ENCODE measurements at regions not wholly inside any gene's neighbourhood (a gene's known extent, or its start where the extent isn't known, plus 50 kb on each side); places are given as distances from the start of the nearest gene placed in this dataset.

GRCh38 chr17:33504571-33504970 is 211.5 kb upstream of the ASIC2 start:
- no peak for TF ChIP-seq CTCF (IDR thresholded peaks at IDR 0.05; ENCODE audit: low read depth, low read length)
- no peak for TF ChIP-seq EZH2phosphoT487 (IDR thresholded peaks at IDR 0.05; ENCODE audit: low read depth)
- Histone ChIP-seq H3K27me3 (ENCODE audit: low read depth, low read length) (peaks cover 23% of the 10 kb centered on the region), H2AFZ (ENCODE audit: low read depth, low read length) (no peak overlapping the region), H3K4me3 (ENCODE audit: low read length) (no peak overlapping the region), H3K9me3 (ENCODE audit: insufficient read depth, low read length) (no peaks in the 10 kb centered on the region), H3K9ac (ENCODE audit: low read length) (no peak overlapping the region), H4K20me1 (ENCODE audit: insufficient read depth, low read length) (no peaks in the 10 kb centered on the region), H3K27ac (ENCODE audit: low read length) (no peak overlapping the region), H3K4me2 (ENCODE audit: low read length) (no peak overlapping the region), H3K79me2 (ENCODE audit: low read length) (no peaks in the 10 kb centered on the region), H3K36me3 (replicated peaks; ENCODE audit: low read depth, low read length) (no peaks in the 10 kb centered on the region), H3K4me1 (ENCODE audit: low read length) (no peaks in the 10 kb centered on the region)

GRCh38 chr17:33506889-33507650 is 214.0 kb upstream of the ASIC2 start:
- H3K9ac ChIP-seq (ENCODE audit: low read length), result no peak overlapping the region
- H3K9me3 ChIP-seq (ENCODE audit: insufficient read depth, low read length), result no peaks in the 10 kb centered on the region
- no peaks in the 10 kb centered on the region for H4K20me1 ChIP-seq (ENCODE audit: insufficient read depth, low read length)
- no peaks in the 10 kb centered on the region for H3K4me1 ChIP-seq (ENCODE audit: low read length)
- H3K79me2 ChIP-seq (ENCODE audit: low read length), result no peaks in the 10 kb centered on the region
- H3K4me2 ChIP-seq (ENCODE audit: low read length), result no peak overlapping the region
- peaks cover 23% of the 10 kb centered on the region for H3K27me3 ChIP-seq (ENCODE audit: low read depth, low read length)
- no peak overlapping the region for H3K4me3 ChIP-seq (ENCODE audit: low read length)
- TF ChIP-seq EZH2phosphoT487 (IDR thresholded peaks at IDR 0.05; ENCODE audit: low read depth) (no peak), CTCF (IDR thresholded peaks at IDR 0.05; ENCODE audit: low read depth, low read length) (no peak)
- no peak overlapping the region for H2AFZ ChIP-seq (ENCODE audit: low read depth, low read length)
- H3K27ac ChIP-seq (ENCODE audit: low read length), result no peak overlapping the region
- H3K36me3 ChIP-seq (replicated peaks; ENCODE audit: low read depth, low read length), result no peaks in the 10 kb centered on the region

- peaks cover 13% of the 10 kb centered on the region for H3K27me3 ChIP-seq (ENCODE audit: low read depth, low read length)
- no peak overlapping the region for H3K4me2 ChIP-seq (ENCODE audit: low read length)
- no peaks in the 10 kb centered on the region for H3K36me3 ChIP-seq (replicated peaks; ENCODE audit: low read depth, low read length)
- H2AFZ ChIP-seq (ENCODE audit: low read depth, low read length), result no peak overlapping the region
- no peaks in the 10 kb centered on the region for H3K4me1 ChIP-seq (ENCODE audit: low read length)
- H3K9ac ChIP-seq (ENCODE audit: low read length), result no peak overlapping the region
- no peaks in the 10 kb centered on the region for H3K79me2 ChIP-seq (ENCODE audit: low read length)
- no peaks in the 10 kb centered on the region for H3K9me3 ChIP-seq (ENCODE audit: insufficient read depth, low read length)
- no peaks in the 10 kb centered on the region for H4K20me1 ChIP-seq (ENCODE audit: insufficient read depth, low read length)
- no peak overlapping the region for H3K4me3 ChIP-seq (ENCODE audit: low read length)
- TF ChIP-seq EZH2phosphoT487 (IDR thresholded peaks at IDR 0.05; ENCODE audit: low read depth), result no peak
- TF ChIP-seq CTCF (IDR thresholded peaks at IDR 0.05; ENCODE audit: low read depth, low read length), result no peak
- no peak overlapping the region for H3K27ac ChIP-seq (ENCODE audit: low read length)
These were observed 215.1 kb upstream of the ASIC2 start for GRCh38 chr17:33508215-33508614.

- H4K20me1 ChIP-seq (ENCODE audit: insufficient read depth, low read length), result no peaks in the 10 kb centered on the region
- no peak overlapping the region for H3K4me3 ChIP-seq (ENCODE audit: low read length)
- no peaks in the 10 kb centered on the region for H3K36me3 ChIP-seq (replicated peaks; ENCODE audit: low read depth, low read length)
- no peaks in the 10 kb centered on the region for H3K79me2 ChIP-seq (ENCODE audit: low read length)
- H3K9ac ChIP-seq (ENCODE audit: low read length), result no peak overlapping the region
- no peaks in the 10 kb centered on the region for H3K4me1 ChIP-seq (ENCODE audit: low read length)
- no peaks in the 10 kb centered on the region for H3K9me3 ChIP-seq (ENCODE audit: insufficient read depth, low read length)
- H3K4me2 ChIP-seq (ENCODE audit: low read length), result no peak overlapping the region
- no peak overlapping the region for H3K27ac ChIP-seq (ENCODE audit: low read length)
- H3K27me3 ChIP-seq (ENCODE audit: low read depth, low read length), result peaks cover 6% of the 10 kb centered on the region; the same call in 1 of the 2 replicates
- no peak overlapping the region for H2AFZ ChIP-seq (ENCODE audit: low read depth, low read length)
- TF ChIP-seq EZH2phosphoT487 (IDR thresholded peaks at IDR 0.05; ENCODE audit: low read depth), result no peak
- no peak for TF ChIP-seq CTCF (IDR thresholded peaks at IDR 0.05; ENCODE audit: low read depth, low read length)
These were observed 216.2 kb upstream of the ASIC2 start for GRCh38 chr17:33509331-33509730.

Measured in OCI-LY3 (cell line).